SU-DHL-6 (cell line): ENCODE measurements at regions not wholly inside any gene's neighbourhood (a gene's known extent, or its start where the extent isn't known, plus 50 kb on each side); places are given as distances from the start of the nearest gene placed in this dataset.

ENCODE experiments used
- H2AFZ ChIP-seq: fragments of 200-600 bp; sonication (generic); 2 replicates; pipeline ENCODE4 v1.6.1; 2014; ENCODE audit warnings: low read depth, mild to moderate bottlenecking, moderate library complexity, mixed read lengths, antibody characterized with exemption, low read length; ENCODE audit not compliant: severe bottlenecking
- H3F3A ChIP-seq: fragments of 200-600 bp; shearing (Covaris generic); 2 replicates; pipeline ENCODE4 v1.6.0; 2016; ENCODE audit warnings: antibody characterized with exemption, mild to moderate bottlenecking; ENCODE audit not compliant: insufficient read depth
- H3K27ac ChIP-seq: fragments of 200-600 bp; sonication (generic); 2 replicates; pipeline ENCODE4 v1.5.1; 2016; ENCODE audit warnings: low read depth, mild to moderate bottlenecking, low read length, moderate library complexity, mixed read lengths
- H3K27me3 ChIP-seq: fragments of 200-600 bp; sonication (generic), shearing (Covaris generic); 2 replicates; pipeline ENCODE4 v1.6.0; 2014; ENCODE audit warnings: mild to moderate bottlenecking, low read length
- H3K36me3 ChIP-seq: fragments of 200-600 bp; sonication (generic); 2 replicates; pipeline ENCODE4 v1.6.1; 2014; ENCODE audit warnings: mild to moderate bottlenecking, low read length, mixed read lengths
- H3K4me2 ChIP-seq: fragments of 300-600, 200-600 bp; shearing (Covaris generic), sonication (generic); 2 replicates; pipeline ENCODE4 v1.6.0; 2014; ENCODE audit warnings: low read length, low read depth, mild to moderate bottlenecking; ENCODE audit not compliant: poor library complexity, severe bottlenecking
- H3K4me3 ChIP-seq: fragments of 200-600 bp; sonication (generic); 2 replicates; pipeline ENCODE4 v1.5.1; 2014; ENCODE audit warnings: antibody characterized with exemption, low read length, mild to moderate bottlenecking, mixed read lengths; ENCODE audit not compliant: insufficient read depth, poor library complexity, severe bottlenecking
- H3K79me2 ChIP-seq: fragments of 200-600 bp; sonication (generic); 2 replicates; pipeline ENCODE4 v1.6.1; 2014; ENCODE audit warnings: mild to moderate bottlenecking, low read length, moderate library complexity; ENCODE audit not compliant: insufficient read depth
- H3K9ac ChIP-seq: fragments of 200-600 bp; sonication (generic); 2 replicates; pipeline ENCODE4 v1.7.0; 2014; ENCODE audit warnings: mild to moderate bottlenecking, low read length
- H3K9me2 ChIP-seq: fragments of 200-600 bp; sonication (generic); replicated peaks from 2 replicates; pipeline ENCODE4 v1.6.1; 2014; ENCODE audit warnings: low read length; ENCODE audit not compliant: insufficient read depth
- H3K9me3 ChIP-seq: fragments of 200-600 bp; sonication (generic); 2 replicates; pipeline ENCODE4 v1.6.1; 2014; ENCODE audit warnings: low read length, mixed read lengths; ENCODE audit not compliant: insufficient read depth
- H4K20me1 ChIP-seq: fragments of 200-600 bp; sonication (generic); 2 replicates; pipeline ENCODE4 v1.6.1; 2014; ENCODE audit warnings: low read depth, mild to moderate bottlenecking, antibody characterized with exemption, low read length, moderate library complexity, mixed read lengths
- EZH2phosphoT487 ChIP-seq: fragments of 200-600 bp; sonication (generic), shearing (Covaris generic); conservative IDR thresholded peaks from 2 replicates; pipeline ENCODE4 v1.6.1; 2018; ENCODE audit warnings: mild to moderate bottlenecking, antibody characterized with exemption, low read length, moderate library complexity, mixed read lengths
- TF ChIP-seq, protein P1 (sequence below): fragments of 200-600 bp; sonication (generic); IDR thresholded peaks from one replicate; pipeline ENCODE4 v1.5.1; 2017; ENCODE audit warnings: antibody characterized with exemption, mild to moderate bottlenecking, low read length, moderate library complexity; ENCODE audit not compliant: insufficient read depth, poor library complexity, severe bottlenecking

GRCh38 chr12:92413286-92413685 lies 267.6 kb upstream of the BTG1 start:
- H3K4me2 ChIP-seq, result no peak overlapping the region
- H3K4me3 ChIP-seq, result no peak overlapping the region
- H3K9me2 ChIP-seq, result no peaks in the 10 kb centered on the region
- no peaks in the 10 kb centered on the region for H3K27me3 ChIP-seq
- H3K9me3 ChIP-seq, result no peaks in the 10 kb centered on the region
- TF ChIP-seq, protein P1, sequence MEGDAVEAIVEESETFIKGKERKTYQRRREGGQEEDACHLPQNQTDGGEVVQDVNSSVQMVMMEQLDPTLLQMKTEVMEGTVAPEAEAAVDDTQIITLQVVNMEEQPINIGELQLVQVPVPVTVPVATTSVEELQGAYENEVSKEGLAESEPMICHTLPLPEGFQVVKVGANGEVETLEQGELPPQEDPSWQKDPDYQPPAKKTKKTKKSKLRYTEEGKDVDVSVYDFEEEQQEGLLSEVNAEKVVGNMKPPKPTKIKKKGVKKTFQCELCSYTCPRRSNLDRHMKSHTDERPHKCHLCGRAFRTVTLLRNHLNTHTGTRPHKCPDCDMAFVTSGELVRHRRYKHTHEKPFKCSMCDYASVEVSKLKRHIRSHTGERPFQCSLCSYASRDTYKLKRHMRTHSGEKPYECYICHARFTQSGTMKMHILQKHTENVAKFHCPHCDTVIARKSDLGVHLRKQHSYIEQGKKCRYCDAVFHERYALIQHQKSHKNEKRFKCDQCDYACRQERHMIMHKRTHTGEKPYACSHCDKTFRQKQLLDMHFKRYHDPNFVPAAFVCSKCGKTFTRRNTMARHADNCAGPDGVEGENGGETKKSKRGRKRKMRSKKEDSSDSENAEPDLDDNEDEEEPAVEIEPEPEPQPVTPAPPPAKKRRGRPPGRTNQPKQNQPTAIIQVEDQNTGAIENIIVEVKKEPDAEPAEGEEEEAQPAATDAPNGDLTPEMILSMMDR, result no peak
- TF ChIP-seq EZH2phosphoT487, result no peak
- H3K27ac ChIP-seq, result no peak overlapping the region
- H3K36me3 ChIP-seq, result no peaks in the 10 kb centered on the region
- no peaks in the 10 kb centered on the region for H3F3A ChIP-seq
- H4K20me1 ChIP-seq, result no peaks in the 10 kb centered on the region
- no peak overlapping the region for H3K9ac ChIP-seq
- no peaks in the 10 kb centered on the region for H3K79me2 ChIP-seq
- H2AFZ ChIP-seq, result no peak overlapping the region

DNA sequence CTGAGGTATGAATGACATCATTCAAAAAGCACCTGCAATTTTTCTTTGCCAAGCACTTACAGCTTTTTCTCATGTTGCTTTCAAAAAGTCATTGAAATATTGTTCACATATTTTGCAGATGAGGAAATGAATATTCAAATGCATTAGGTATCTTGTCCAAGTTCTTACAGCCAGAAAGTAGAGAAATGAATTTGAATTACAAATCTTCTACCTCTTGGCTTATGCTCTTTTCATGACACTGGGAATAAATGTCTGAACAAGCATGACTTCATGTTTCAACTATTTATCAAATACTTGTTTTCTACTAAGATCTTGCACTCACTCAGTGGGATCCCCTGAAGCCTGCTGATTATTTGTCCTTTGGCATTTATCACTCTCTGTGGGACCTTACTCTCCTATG lies 267.2 kb upstream of the BTG1 start:
- Histone ChIP-seq H3K9me3 (no peaks in the 10 kb centered on the region), H3K4me2 (no peak overlapping the region), H3K27ac (no peak overlapping the region), H3F3A (no peaks in the 10 kb centered on the region), H2AFZ (no peak overlapping the region), H3K79me2 (no peaks in the 10 kb centered on the region), H3K27me3 (no peaks in the 10 kb centered on the region), H3K36me3 (no peaks in the 10 kb centered on the region), H4K20me1 (no peaks in the 10 kb centered on the region), H3K9me2 (no peaks in the 10 kb centered on the region), H3K4me3 (no peak overlapping the region), H3K9ac (no peak overlapping the region)
- TF ChIP-seq, protein P1, result no peak
- no peak for TF ChIP-seq EZH2phosphoT487

- no peaks in the 10 kb centered on the region for H3K9me3 ChIP-seq
- no peaks in the 10 kb centered on the region for H3K36me3 ChIP-seq
- H3K9ac ChIP-seq, result no peak overlapping the region
- no peak overlapping the region for H2AFZ ChIP-seq
- TF ChIP-seq, protein P1, result no peak
- TF ChIP-seq EZH2phosphoT487, result no peak
- no peak overlapping the region for H3K4me3 ChIP-seq
- H3K27me3 ChIP-seq, result no peaks in the 10 kb centered on the region
- no peak overlapping the region for H3K27ac ChIP-seq
- no peak overlapping the region for H3K4me2 ChIP-seq
- no peaks in the 10 kb centered on the region for H3K79me2 ChIP-seq
- H4K20me1 ChIP-seq, result no peaks in the 10 kb centered on the region
- no peaks in the 10 kb centered on the region for H3K9me2 ChIP-seq
- 0 out of 2 replicates have a peak, but pooled peaks cover 6% of the 10 kb centered on the region for H3F3A ChIP-seq
Observed at GRCh38 chr12:92411687-92412086, 266.0 kb upstream of the BTG1 start.
